IMR-90 (cell line): ENCODE measurements at regions not wholly inside any gene's neighbourhood (a gene's known extent, or its start where the extent isn't known, plus 50 kb on each side); places are given as distances from the start of the nearest gene placed in this dataset.

Source experiments
- ATAC-seq: fragments of 200-7000 bp; cut with Tn5 transposase; 2 replicates; pipeline ENCODE4 v1.9.1; 2020; ENCODE audit warnings: low read depth, mild to moderate bottlenecking, moderate library complexity
- BruUV-seq: library from RNA; stranded (reverse); fragments of 400-500 nt; replicated peaks from 2 replicates; lab custom pipeline; 2021; lab: Mats Ljungman, UMichigan
- CTCF ChIA-PET: fragments of 300-600 bp; formaldehyde crosslinking; extraction: SDS; loops from one replicate; lab custom pipeline; 2021; ENCODE audit warnings: antibody characterized with exemption; lab: Yijun Ruan, JAX
- POLR2A ChIA-PET: fragments of 300-600 bp; sonication (Branson Sonifier 250); formaldehyde crosslinking; loops from one replicate; lab custom pipeline; 2022; ENCODE audit warnings: antibody characterized with exemption; ENCODE audit not compliant: unreplicated experiment; lab: Charles Lee
- DNase-seq: peaks from one replicate; pipeline ENCODE4 v3.0.0; 2013
- H2AFZ ChIP-seq: replicated peaks from 2 replicates; pipeline ENCODE3; 2013; ENCODE audit warnings: low read length, mild to moderate bottlenecking; ENCODE audit not compliant: poor library complexity
- H2AK5ac ChIP-seq: 2 replicates; pipeline ENCODE4 v1.6.1; 2013; ENCODE audit warnings: low read depth, low read length, inconsistent platforms
- H2AK9ac ChIP-seq: replicated peaks from 2 replicates; pipeline ENCODE3; 2013; ENCODE audit warnings: mild to moderate bottlenecking, low read depth, low read length, moderate library complexity; ENCODE audit not compliant: poor library complexity
- H2BK120ac ChIP-seq: 2 replicates; pipeline ENCODE4 v1.6.1; 2013; ENCODE audit warnings: low read depth, low read length, inconsistent platforms
- H2BK15ac ChIP-seq: 3 replicates; pipeline ENCODE4 v1.6.1; 2013; ENCODE audit warnings: low read depth, low read length, inconsistent platforms
- H2BK20ac ChIP-seq: 2 replicates; pipeline ENCODE4 v1.6.1; 2013; ENCODE audit warnings: low read depth, mild to moderate bottlenecking, inconsistent platforms, low read length, moderate library complexity
- H2BK5ac ChIP-seq: 2 replicates; pipeline ENCODE4 v1.6.1; 2013; ENCODE audit warnings: mild to moderate bottlenecking, low read depth, low read length, inconsistent platforms; ENCODE audit not compliant: poor library complexity, severe bottlenecking
- H3K14ac ChIP-seq: replicated peaks from 2 replicates; pipeline ENCODE4 v1.6.1; 2013; ENCODE audit warnings: low read depth, low read length, inconsistent platforms
- H3K18ac ChIP-seq: 2 replicates; pipeline ENCODE4 v1.6.1; 2013; ENCODE audit warnings: low read depth, low read length, control low read depth
- H3K23ac ChIP-seq: 2 replicates; pipeline ENCODE4 v1.6.1; 2013; ENCODE audit warnings: low read depth, low read length, inconsistent platforms
- H3K27ac ChIP-seq: 2 replicates; pipeline ENCODE4 v1.5.1; 2013; ENCODE audit warnings: mild to moderate bottlenecking, control low read depth, low read length; ENCODE audit not compliant: insufficient read depth
- H3K27me3 ChIP-seq: 2 replicates; pipeline ENCODE4 v1.6.1; 2013; ENCODE audit warnings: low read length; ENCODE audit not compliant: control insufficient read depth, insufficient read depth
- H3K36me3 ChIP-seq: 2 replicates; pipeline ENCODE4 v1.6.1; 2013; ENCODE audit warnings: low read length, mixed read lengths; ENCODE audit not compliant: control insufficient read depth, insufficient read depth
- H3K4ac ChIP-seq: 2 replicates; pipeline ENCODE4 v1.6.1; 2013; ENCODE audit warnings: low read depth, low read length, inconsistent platforms
- H3K4me1 ChIP-seq: 2 replicates; pipeline ENCODE4 v1.6.1; 2013; ENCODE audit warnings: low read length, mixed read lengths; ENCODE audit not compliant: control insufficient read depth, insufficient read depth
- H3K4me2 ChIP-seq: 2 replicates; pipeline ENCODE4 v1.6.1; 2013; ENCODE audit warnings: low read depth, mild to moderate bottlenecking, control low read depth, low read length, moderate library complexity
- H3K4me3 ChIP-seq: 2 replicates; pipeline ENCODE4 v1.5.1; 2013; ENCODE audit warnings: low read depth, mild to moderate bottlenecking, control low read depth, low read length, moderate library complexity; ENCODE audit not compliant: insufficient read depth
- H3K56ac ChIP-seq: 2 replicates; pipeline ENCODE4 v1.6.1; 2013; ENCODE audit warnings: low read length, inconsistent platforms; ENCODE audit not compliant: insufficient read depth; ENCODE audit errors: extremely low read depth
- H3K79me1 ChIP-seq, 2 experiments: 2 replicates each; pipeline ENCODE4 v1.6.1; 2013; ENCODE audit warnings: low read length in 2 of 2, inconsistent platforms in 1 of 2, low read depth in 1 of 2
- H3K9ac ChIP-seq: 2 replicates; pipeline ENCODE4 v1.6.1; 2013; ENCODE audit warnings: low read depth, low read length, control low read depth
- H3K9me1 ChIP-seq: 2 replicates; pipeline ENCODE4 v1.6.1; 2013; ENCODE audit warnings: low read length, inconsistent platforms; ENCODE audit not compliant: insufficient read depth
- H3K9me3 ChIP-seq: 2 replicates; pipeline ENCODE4 v1.6.1; 2013; ENCODE audit warnings: low read length; ENCODE audit not compliant: control insufficient read depth, insufficient read depth
- H4K20me1 ChIP-seq: 2 replicates; pipeline ENCODE4 v1.6.1; 2013; ENCODE audit warnings: low read length, inconsistent platforms; ENCODE audit not compliant: insufficient read depth
- H4K5ac ChIP-seq: 2 replicates; pipeline ENCODE4 v1.6.1; 2013; ENCODE audit warnings: mild to moderate bottlenecking, low read depth, low read length, control low read depth
- H4K8ac ChIP-seq, 2 experiments: 2 replicates each; pipeline ENCODE4 v1.6.1; 2013; ENCODE audit warnings: low read depth in 2 of 2, low read length in 2 of 2, control low read depth in 1 of 2, inconsistent platforms in 1 of 2
- H4K91ac ChIP-seq: 2 replicates; pipeline ENCODE4 v1.6.1; 2013; ENCODE audit warnings: low read depth, low read length, inconsistent platforms; ENCODE audit not compliant: insufficient read depth
- CHD1 ChIP-seq: IDR thresholded peaks from 2 replicates; pipeline ENCODE4 v1.6.1; 2012; ENCODE audit warnings: low read depth, low read length, improper control_type of control experiment
- MXI1 ChIP-seq: IDR thresholded peaks from 2 replicates; pipeline ENCODE4 v1.6.1; 2012; ENCODE audit warnings: low read depth, mild to moderate bottlenecking, low read length, moderate library complexity, borderline replicate concordance
- RCOR1 ChIP-seq: IDR thresholded peaks from 2 replicates; pipeline ENCODE4 v1.6.1; 2012; ENCODE audit warnings: mild to moderate bottlenecking, low read length, improper control_type of control experiment; ENCODE audit not compliant: insufficient replicate concordance
- WGBS, 2 experiments: methylation state at CpG; one replicate each; pipeline versions ENCODE4 v1.1.5 to v1.1.7; 2013; ENCODE audit warnings: missing lambda C conversion rate in 2 of 2; ENCODE audit not compliant: insufficient read length in 1 of 2; ENCODE audit errors: extremely low coverage in 2 of 2; 5-methylcytosine and 5-hydroxymethylcytosine counted together
- dilution Hi-C: fragments of 300-500 bp; cut with HindIII; formaldehyde crosslinking; loops from one replicate; pipeline ENCODE4 v1.14.3; 2018; ENCODE audit warnings: low sequenced_read_pairs; ENCODE audit not compliant: unreplicated experiment
- in situ Hi-C: fragments of 300-500 bp; cut with MboI; formaldehyde crosslinking; loops from 3 replicates; pipeline ENCODE4 v1.14.3; 2019; ENCODE audit warnings: low sequenced_read_pairs, inconsistent platforms, mixed read lengths
- intact Hi-C: fragments of 100-400 bp; cut with micrococcal nuclease; formaldehyde crosslinking; loops from 2 replicates; pipeline ENCODE4 v1.10.0; 2022

GRCh38 chr6:151185148-151185547 lies 54.6 kb upstream of the AKAP12 start:
- no TSS peak for BruUV-seq
- Histone ChIP-seq H3K4me3 (no peak overlapping the region), H4K5ac (no peak overlapping the region), H2BK15ac (no peak overlapping the region), H3K27me3 (peaks cover 3% of the 10 kb centered on the region; the same call in 1 of the 2 replicates), H4K8ac (no peak overlapping the region), H2BK20ac (no peak overlapping the region), H3K27ac (no peak overlapping the region), H3K79me1 (no peaks in the 10 kb centered on the region), H3K9me1 (peaks cover 5% of the 10 kb centered on the region; the same call in 1 of the 2 replicates), H3K4me2 (no peak overlapping the region), H3K23ac (no peak overlapping the region), H2AK9ac (no peak overlapping the region), H2BK120ac (no peak overlapping the region), H3K36me3 (no peaks in the 10 kb centered on the region), H3K18ac (no peak overlapping the region), H2AFZ (no peak overlapping the region), H3K4ac (no peak overlapping the region), H3K9me3 (peaks cover 3% of the 10 kb centered on the region), H3K9ac (no peak overlapping the region), H4K20me1 (no peaks in the 10 kb centered on the region), H2BK5ac (no peak overlapping the region), H2AK5ac (no peak overlapping the region), H3K14ac (no peak overlapping the region), H3K56ac (no peak overlapping the region), H4K91ac (no peak overlapping the region), H3K4me1 (no peaks in the 10 kb centered on the region)
- TF ChIP-seq CHD1 (no peak), RCOR1 (no peak), MXI1 (no peak)
- no peak for ATAC-seq
- WGBS, 2 experiments = 83% methylated on average over 2 of the region's 3 CpGs; no CpG with 5 or more reads in 1 of the 2 experiments
- dilution Hi-C loops = no loop called here
- ChIA-PET POLR2A (no interaction called here), CTCF (no interaction called here)
- DNase-seq = no peak
- in situ Hi-C loops = no loop called here
- intact Hi-C loops = no loop called here
